EH (cell line): ENCODE measurements at regions not wholly inside any gene's neighbourhood (a gene's known extent, or its start where the extent isn't known, plus 50 kb on each side); places are given as distances from the start of the nearest gene placed in this dataset.
"Not testable (repeated sequence)": the region's sequence is repeated elsewhere in the genome, so short reads cannot be mapped to it uniquely, and the experiment has no call there.

Experiments
- DNase-seq: peaks from one replicate; pipeline ENCODE4 v3.0.0-alpha.2; 2015; ENCODE audit warnings: low read depth

GRCh38 chrX:121301822-121302221 lies 254.4 kb downstream of the GLUD2 start:
- no peak for DNase-seq

GRCh38 chrX:121307449-121307848 lies 260.0 kb downstream of the GLUD2 start:
- no peak for DNase-seq

GRCh38 chrX:121308276-121308805 lies 260.9 kb downstream of the GLUD2 start:
- peak; percentile 58 for DNase-seq

- no peak for DNase-seq
Observed at GRCh38 chrX:121310820-121311219, 263.4 kb downstream of the GLUD2 start.

GRCh38 chrX:121320441-121320840 lies 273.0 kb downstream of the GLUD2 start:
- no peak for DNase-seq

GRCh38 chrX:121322159-121322558 lies 274.7 kb downstream of the GLUD2 start:
- DNase-seq = no peak

- no peak for DNase-seq
Observed at GRCh38 chrX:121323337-121323736, 275.9 kb downstream of the GLUD2 start.

- no peak for DNase-seq
Observed at GRCh38 chrX:121333942-121334341, 286.5 kb downstream of the GLUD2 start.

- DNase-seq = no peak
Observed at GRCh38 chrX:121336831-121337421, 289.5 kb downstream of the GLUD2 start.

GRCh38 chrX:121337816-121338215 lies 290.4 kb downstream of the GLUD2 start:
- no peak for DNase-seq

GRCh38 chrX:121349263-121349662 lies 301.9 kb downstream of the GLUD2 start:
- DNase-seq = no peak

GRCh38 chrX:121356139-121356849 lies 308.9 kb downstream of the GLUD2 start:
- DNase-seq = no peak

GRCh38 chrX:121356850-121357171 lies 309.4 kb downstream of the GLUD2 start:
- no peak for DNase-seq

- no peak for DNase-seq
Observed at GRCh38 chrX:121360280-121360679, 312.9 kb downstream of the GLUD2 start.

- no peak for DNase-seq
Observed at GRCh38 chrX:121365572-121366161, 318.3 kb downstream of the GLUD2 start.

GRCh38 chrX:121374471-121374870 lies 327.1 kb downstream of the GLUD2 start:
- no peak for DNase-seq

- not testable (repeated sequence) for DNase-seq
Observed at GRCh38 chrX:121381915-121382314, 334.5 kb downstream of the GLUD2 start.

GRCh38 chrX:121389976-121390714 lies 342.7 kb downstream of the GLUD2 start:
- peak; percentile 33 for DNase-seq

GRCh38 chrX:121405826-121406225 lies 358.4 kb downstream of the GLUD2 start:
- no peak for DNase-seq

- no peak for DNase-seq
Observed at GRCh38 chrX:121407627-121408026, 360.2 kb downstream of the GLUD2 start.

GRCh38 chrX:121431514-121431913 lies 384.1 kb downstream of the GLUD2 start:
- not testable (repeated sequence) for DNase-seq

- no peak for DNase-seq
Observed at GRCh38 chrX:121433289-121433688, 385.9 kb downstream of the GLUD2 start.

- DNase-seq = not testable (repeated sequence)
Observed at GRCh38 chrX:121437666-121438065, 390.3 kb downstream of the GLUD2 start.
